Activated T-cell treated with anti-CD3 and anti-CD28 coated beads for 24 hours (primary cell): ENCODE measurements at regions not wholly inside any gene's neighbourhood (a gene's known extent, or its start where the extent isn't known, plus 50 kb on each side); places are given as distances from the start of the nearest gene placed in this dataset.
"Not testable (repeated sequence)": the region's sequence is repeated elsewhere in the genome, so short reads cannot be mapped to it uniquely, and the experiment has no call there.

Source experiments
- DNase-seq: peaks from one replicate; pipeline ENCODE4 v3.0.0-alpha.2; 2020; ENCODE audit warnings: low read depth

DNA sequence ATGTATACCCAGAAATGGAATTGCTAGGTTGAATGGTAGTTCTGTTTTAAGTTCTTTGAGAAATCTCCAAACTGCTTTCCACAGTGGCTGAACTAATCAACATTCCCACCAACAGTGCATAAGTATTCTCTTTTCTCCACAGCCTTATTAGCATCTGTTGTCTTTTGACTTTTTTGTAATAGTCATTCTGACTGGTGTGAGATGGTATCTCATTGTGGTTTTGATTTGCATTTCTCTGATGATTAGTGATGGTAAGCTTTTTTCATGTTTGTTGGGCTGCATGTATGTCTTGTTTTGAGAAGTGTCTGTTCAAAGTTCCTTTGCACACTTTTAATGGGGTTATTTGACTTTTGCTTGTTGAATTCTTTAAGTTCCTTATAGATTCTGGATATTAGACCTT, 52.4 kb upstream of the EHHADH start:
- DNase-seq: not testable (repeated sequence)

DNA sequence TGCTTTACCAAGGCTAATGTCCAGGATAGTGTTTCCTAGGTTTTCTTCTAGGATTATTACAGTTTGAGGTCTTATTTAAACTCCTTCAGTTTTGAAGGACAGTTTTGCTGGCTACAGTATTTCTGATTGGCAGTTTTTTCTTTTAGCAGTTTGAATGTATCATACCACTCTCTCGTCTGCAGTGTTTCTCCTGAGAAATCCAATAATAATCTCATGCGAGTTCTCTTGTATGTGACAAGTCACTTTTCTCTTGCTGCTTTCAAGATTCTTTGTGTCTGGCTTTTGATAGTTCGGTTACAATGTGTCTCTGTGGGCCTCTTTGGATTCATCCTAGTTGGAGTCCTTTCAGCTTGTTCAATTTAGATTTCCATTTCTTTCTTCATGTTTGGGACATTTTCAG, 53.0 kb upstream of the EHHADH start:
- no peak for DNase-seq

DNA sequence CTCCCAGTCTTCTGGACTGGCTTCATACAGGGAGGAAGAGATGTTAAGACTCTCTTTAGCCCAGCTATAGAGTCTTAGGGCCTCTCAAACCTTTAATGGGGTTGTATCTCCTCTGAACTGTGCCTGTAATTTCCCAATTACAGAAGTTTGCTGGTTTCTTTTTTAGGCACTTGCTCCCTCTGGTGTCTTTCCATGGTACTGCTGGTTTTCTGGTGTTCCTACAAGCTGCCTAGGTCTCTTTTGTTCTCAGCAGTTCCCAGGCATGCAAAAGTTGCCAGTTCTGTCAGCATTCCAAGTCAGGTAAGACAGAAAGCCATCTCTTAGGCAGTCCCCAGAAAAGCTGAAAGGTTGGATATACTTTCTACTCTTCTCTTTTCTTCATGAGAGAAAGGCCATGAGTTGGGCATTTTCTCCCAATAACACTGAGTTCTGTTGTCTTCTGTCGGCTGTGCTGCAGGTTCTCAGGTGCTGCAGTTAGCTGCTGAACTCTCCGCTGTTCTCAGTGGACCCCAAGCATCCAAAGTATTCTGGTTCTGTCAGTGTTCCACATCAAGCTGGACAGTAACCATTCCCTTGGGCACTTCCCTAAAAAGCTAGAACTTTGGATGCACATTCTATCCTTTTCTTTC, 54.4 kb upstream of the EHHADH start:
- peak; percentile 39 for DNase-seq

DNA sequence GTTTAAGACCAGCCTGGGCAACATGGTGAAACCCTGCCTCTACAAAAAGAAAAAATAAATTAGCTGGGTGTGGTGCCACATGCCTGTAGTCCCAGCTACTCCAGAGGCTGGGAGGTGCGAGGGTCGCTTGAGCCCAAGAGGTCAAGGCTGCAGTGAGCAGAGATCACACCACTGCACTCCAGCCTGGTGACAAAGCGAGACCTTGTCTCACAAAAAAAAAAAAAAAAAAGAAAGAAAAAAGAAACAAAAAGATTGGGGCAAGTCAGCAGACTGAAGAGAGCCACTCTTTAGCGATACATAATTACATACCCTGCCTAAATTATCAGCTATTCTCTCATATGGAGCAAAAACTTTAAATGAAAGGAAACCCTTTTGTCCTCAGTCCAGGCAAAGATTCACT, 53.6 kb upstream of the MAP3K13 start:
- DNase-seq: no peak

DNA sequence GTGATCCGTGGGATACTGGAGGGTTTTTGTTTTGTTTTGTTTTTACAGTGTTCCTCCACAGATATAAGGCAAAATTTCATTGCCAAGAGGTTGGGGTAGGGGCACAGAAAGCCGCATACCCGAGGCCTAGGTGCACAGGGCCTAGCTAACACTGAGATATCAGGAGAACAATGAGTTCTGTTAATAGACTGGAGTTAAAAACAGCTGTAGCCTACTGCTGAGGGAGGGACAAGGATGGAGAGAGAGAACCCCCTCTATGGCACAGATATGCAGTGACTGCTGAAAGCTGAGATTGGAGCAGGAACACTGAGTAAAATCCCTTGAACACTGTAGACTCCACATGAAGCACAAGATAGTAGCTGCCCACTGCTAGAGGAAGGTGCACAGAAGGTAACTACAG, 53.1 kb upstream of the MAP3K13 start:
- DNase-seq: no peak

DNA sequence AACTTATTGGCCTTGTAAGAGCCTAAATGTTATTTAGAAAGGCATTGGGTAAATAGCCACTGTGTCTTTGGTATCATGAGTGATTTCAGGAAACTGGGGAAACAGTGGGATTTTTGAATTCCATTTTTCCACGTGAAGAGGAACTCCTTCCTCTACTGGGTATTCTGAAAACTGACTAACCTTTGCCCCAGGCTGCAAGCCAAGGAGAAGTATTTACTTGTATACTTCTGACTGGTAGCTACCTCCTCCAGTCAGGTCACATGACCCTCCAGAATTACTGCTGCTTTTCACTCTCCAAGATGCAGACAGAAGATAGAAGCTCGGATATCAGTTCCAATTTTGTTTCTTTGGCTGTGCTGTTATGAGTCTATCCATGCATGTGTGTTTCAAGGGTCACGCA, 50.9 kb upstream of the MAP3K13 start:
- no peak for DNase-seq
